ENCODE measurements at regions not wholly inside any gene's neighbourhood (a gene's known extent, or its start where the extent isn't known, plus 50 kb on each side); places are given as distances from the start of the nearest gene placed in this dataset.
"Not testable (repeated sequence)": the region's sequence is repeated elsewhere in the genome, so short reads cannot be mapped to it uniquely, and the experiment has no call there.

DNA sequence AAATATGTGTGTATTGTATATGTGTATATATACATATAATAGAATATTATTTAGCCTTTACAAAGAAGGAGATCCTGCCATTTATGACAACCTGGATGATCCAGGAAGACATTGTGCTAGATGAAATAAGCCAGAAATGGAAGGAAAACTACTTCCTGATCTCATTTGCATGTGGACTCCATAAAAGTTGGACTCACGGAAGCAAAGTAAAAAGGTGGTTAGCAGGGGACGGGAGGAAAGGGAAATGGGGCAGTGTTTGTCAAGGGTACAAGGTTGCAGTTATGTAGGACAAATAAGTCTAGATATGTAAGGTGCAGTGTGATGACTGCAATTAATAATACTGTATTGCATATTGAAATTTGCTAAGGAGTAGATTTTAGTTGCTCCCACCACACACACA lies 331.1 kb upstream of the FSTL5 start:
- no peaks in the 10 kb centered on the region for H3K4me1 ChIP-seq
- TF ChIP-seq POLR2A (IDR thresholded peaks at IDR 0.05): no peak
- TF ChIP-seq, protein P1, sequence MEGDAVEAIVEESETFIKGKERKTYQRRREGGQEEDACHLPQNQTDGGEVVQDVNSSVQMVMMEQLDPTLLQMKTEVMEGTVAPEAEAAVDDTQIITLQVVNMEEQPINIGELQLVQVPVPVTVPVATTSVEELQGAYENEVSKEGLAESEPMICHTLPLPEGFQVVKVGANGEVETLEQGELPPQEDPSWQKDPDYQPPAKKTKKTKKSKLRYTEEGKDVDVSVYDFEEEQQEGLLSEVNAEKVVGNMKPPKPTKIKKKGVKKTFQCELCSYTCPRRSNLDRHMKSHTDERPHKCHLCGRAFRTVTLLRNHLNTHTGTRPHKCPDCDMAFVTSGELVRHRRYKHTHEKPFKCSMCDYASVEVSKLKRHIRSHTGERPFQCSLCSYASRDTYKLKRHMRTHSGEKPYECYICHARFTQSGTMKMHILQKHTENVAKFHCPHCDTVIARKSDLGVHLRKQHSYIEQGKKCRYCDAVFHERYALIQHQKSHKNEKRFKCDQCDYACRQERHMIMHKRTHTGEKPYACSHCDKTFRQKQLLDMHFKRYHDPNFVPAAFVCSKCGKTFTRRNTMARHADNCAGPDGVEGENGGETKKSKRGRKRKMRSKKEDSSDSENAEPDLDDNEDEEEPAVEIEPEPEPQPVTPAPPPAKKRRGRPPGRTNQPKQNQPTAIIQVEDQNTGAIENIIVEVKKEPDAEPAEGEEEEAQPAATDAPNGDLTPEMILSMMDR (IDR thresholded peaks at IDR 0.05): no peak
- H3K27me3 ChIP-seq: no peaks in the 10 kb centered on the region
- no peaks in the 10 kb centered on the region for H3K9me3 ChIP-seq
- no peaks in the 10 kb centered on the region for H3K36me3 ChIP-seq
- H3K4me3 ChIP-seq: no peak overlapping the region
- H3K27ac ChIP-seq: no peak overlapping the region
- DNase-seq: no peak
- intact Hi-C loops (cut with DNase I; ENCODE audit: low total_unique reads): no loop called here

DNA sequence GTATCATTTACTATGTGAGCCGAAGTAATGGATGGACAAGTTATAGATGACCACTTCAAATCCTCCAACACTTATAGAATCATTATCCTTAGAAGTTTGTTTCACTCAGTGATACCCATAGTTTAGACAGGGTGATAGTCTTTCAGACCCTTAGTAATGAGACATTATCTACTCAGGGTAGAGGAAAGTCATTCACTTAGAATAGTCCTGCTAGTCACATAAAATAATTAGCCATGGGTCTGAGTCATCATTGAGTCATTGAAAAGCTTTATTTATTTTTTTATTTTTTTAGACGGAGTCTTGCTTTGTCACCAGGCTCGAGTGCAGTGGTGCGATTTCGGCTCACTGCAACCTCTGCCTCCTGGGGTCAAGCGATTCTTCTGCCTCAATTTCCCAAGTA lies 321.7 kb upstream of the FSTL5 start:
- intact Hi-C loops (cut with DNase I; ENCODE audit: low total_unique reads): no loop called here

GRCh38 chr4:162475246-162475645 lies 311.4 kb upstream of the FSTL5 start:
- Histone ChIP-seq H3K36me3 (no peaks in the 10 kb centered on the region), H3K4me3 (no peak overlapping the region), H3K27ac (no peak overlapping the region), H3K4me1 (no peaks in the 10 kb centered on the region), H3K27me3 (no peaks in the 10 kb centered on the region), H3K9me3 (no peaks in the 10 kb centered on the region)
- TF ChIP-seq, protein P1 (IDR thresholded peaks at IDR 0.05): no peak
- TF ChIP-seq POLR2A (IDR thresholded peaks at IDR 0.05): no peak
- intact Hi-C loops (cut with DNase I; ENCODE audit: low total_unique reads): no loop called here
- DNase-seq: no peak

More for the DNA sequence above, 321.7 kb upstream of the FSTL5 start:
- no peaks in the 10 kb centered on the region for H3K36me3 ChIP-seq
- no peaks in the 10 kb centered on the region for H3K27me3 ChIP-seq
- no peaks in the 10 kb centered on the region for H3K4me1 ChIP-seq
- no peak overlapping the region for H3K4me3 ChIP-seq
- TF ChIP-seq, protein P1 (IDR thresholded peaks at IDR 0.05): no peak
- no peak for TF ChIP-seq POLR2A (IDR thresholded peaks at IDR 0.05)
- DNase-seq: no peak
- H3K9me3 ChIP-seq: no peaks in the 10 kb centered on the region
- no peak overlapping the region for H3K27ac ChIP-seq

- no peak for DNase-seq
- Histone ChIP-seq H3K27ac (no peak overlapping the region), H3K4me1 (no peaks in the 10 kb centered on the region), H3K4me3 (no peak overlapping the region), H3K36me3 (no peaks in the 10 kb centered on the region), H3K9me3 (no peaks in the 10 kb centered on the region), H3K27me3 (no peaks in the 10 kb centered on the region)
- TF ChIP-seq, protein P1 (IDR thresholded peaks at IDR 0.05): no peak
- no peak for TF ChIP-seq POLR2A (IDR thresholded peaks at IDR 0.05)
- intact Hi-C loops (cut with DNase I; ENCODE audit: low total_unique reads): no loop called here
Measured at GRCh38 chr4:162469977-162470376, 306.2 kb upstream of the FSTL5 start.

GRCh38 chr4:162465356-162465755 lies 301.6 kb upstream of the FSTL5 start:
- H3K4me3 ChIP-seq; intact Hi-C loops (cut with DNase I; ENCODE audit: low total_unique reads); H3K9me3 ChIP-seq; H3K36me3 ChIP-seq; H3K27ac ChIP-seq; H3K27me3 ChIP-seq; H3K4me1 ChIP-seq; DNase-seq: not testable (repeated sequence)

GRCh38 chr4:162461952-162462351 lies 298.2 kb upstream of the FSTL5 start:
- H3K36me3 ChIP-seq: no peaks in the 10 kb centered on the region
- H3K4me1 ChIP-seq: no peaks in the 10 kb centered on the region
- H3K4me3 ChIP-seq: no peak overlapping the region
- no peak overlapping the region for H3K27ac ChIP-seq
- intact Hi-C loops (cut with DNase I; ENCODE audit: low total_unique reads): no loop called here
- no peak for TF ChIP-seq POLR2A (IDR thresholded peaks at IDR 0.05)
- TF ChIP-seq, protein P1 (IDR thresholded peaks at IDR 0.05): no peak
- H3K9me3 ChIP-seq: no peaks in the 10 kb centered on the region
- H3K27me3 ChIP-seq: peaks cover 0 to 5% of the 10 kb centered on the region in 2 donors
- no peak for DNase-seq

Data from uterus (tissue), 3 donors.